ENCODE measurements at regions not wholly inside any gene's neighbourhood (a gene's known extent, or its start where the extent isn't known, plus 50 kb on each side); places are given as distances from the start of the nearest gene placed in this dataset.
A peak's percentile ranks its signal among the peaks of the same experiment; 100 is the strongest.
"Not testable (repeated sequence)": the region's sequence is repeated elsewhere in the genome, so short reads cannot be mapped to it uniquely, and the experiment has no call there.

- no peak for FAIRE-seq
- DNase-seq (ENCODE audit: low spot score), result no peak
Measured at GRCh38 chr3:193046371-193046770, 128.7 kb upstream of the MB21D2 start.

GRCh38 chr3:193047461-193047860 lies 129.8 kb upstream of the MB21D2 start:
- not testable (repeated sequence) for DNase-seq (ENCODE audit: low spot score); FAIRE-seq

DNA sequence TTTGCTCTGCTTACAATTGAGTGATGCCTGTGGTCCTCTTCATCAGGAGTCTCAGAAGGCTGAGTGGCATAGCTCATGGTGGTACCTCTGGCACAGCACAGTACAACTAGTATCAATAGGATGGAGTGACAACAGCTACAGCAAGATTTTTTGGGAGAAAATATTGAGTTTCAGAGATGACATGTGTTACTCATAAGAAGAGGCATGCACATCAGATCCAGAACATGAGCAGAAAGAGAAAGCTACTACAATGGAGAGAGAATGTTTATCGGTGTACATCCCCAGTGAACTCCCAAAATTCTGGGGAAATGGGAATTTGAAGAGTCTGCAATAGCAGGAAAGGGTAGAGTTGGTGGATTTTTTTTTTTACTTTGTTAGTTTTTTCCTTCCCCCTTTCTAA lies 130.5 kb upstream of the MB21D2 start:
- FAIRE-seq (no peak), DNase-seq (ENCODE audit: low spot score) (no peak)

DNA sequence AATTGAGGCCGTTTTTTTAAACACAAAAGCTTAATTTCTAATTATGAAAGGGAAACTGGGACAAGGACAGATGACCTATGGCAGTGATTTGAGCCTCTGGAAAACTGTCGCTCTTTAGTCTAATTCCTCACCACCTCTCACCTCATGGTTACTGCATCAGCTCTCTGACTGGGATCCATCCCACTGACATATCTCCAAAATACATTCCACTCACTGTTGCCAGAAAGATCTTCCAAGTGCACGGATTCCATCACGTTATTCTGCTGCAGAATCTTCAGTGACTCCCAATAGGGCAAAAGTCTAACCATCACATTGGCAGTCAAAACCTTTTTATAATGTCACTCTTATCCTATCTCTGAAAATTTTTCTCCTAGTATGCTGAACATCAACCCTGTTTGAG lies 132.3 kb upstream of the MB21D2 start:
- FAIRE-seq (no peak), DNase-seq (ENCODE audit: low spot score) (no peak)

- DNase-seq (ENCODE audit: low spot score), result no peak
- no peak for FAIRE-seq
Measured at GRCh38 chr3:193051314-193051713, 133.7 kb upstream of the MB21D2 start.

GRCh38 chr3:193052354-193053045 lies 134.8 kb upstream of the MB21D2 start:
- FAIRE-seq, result no peak

GRCh38 chr3:193053046-193053435 lies 135.4 kb upstream of the MB21D2 start:
- no peak for FAIRE-seq

More at GRCh38 chr3:193052354-193053045, 134.8 kb upstream of the MB21D2 start:
- no peak for DNase-seq (ENCODE audit: low spot score)

GRCh38 chr3:193055352-193055751 lies 137.7 kb upstream of the MB21D2 start:
- no peak for DNase-seq (ENCODE audit: low spot score)
- FAIRE-seq, result no peak

More at GRCh38 chr3:193053046-193053435, 135.4 kb upstream of the MB21D2 start:
- no peak for DNase-seq (ENCODE audit: low spot score)

GRCh38 chr3:193057616-193058015 lies 140.0 kb upstream of the MB21D2 start:
- FAIRE-seq (no peak), DNase-seq (ENCODE audit: low spot score) (no peak)

DNA sequence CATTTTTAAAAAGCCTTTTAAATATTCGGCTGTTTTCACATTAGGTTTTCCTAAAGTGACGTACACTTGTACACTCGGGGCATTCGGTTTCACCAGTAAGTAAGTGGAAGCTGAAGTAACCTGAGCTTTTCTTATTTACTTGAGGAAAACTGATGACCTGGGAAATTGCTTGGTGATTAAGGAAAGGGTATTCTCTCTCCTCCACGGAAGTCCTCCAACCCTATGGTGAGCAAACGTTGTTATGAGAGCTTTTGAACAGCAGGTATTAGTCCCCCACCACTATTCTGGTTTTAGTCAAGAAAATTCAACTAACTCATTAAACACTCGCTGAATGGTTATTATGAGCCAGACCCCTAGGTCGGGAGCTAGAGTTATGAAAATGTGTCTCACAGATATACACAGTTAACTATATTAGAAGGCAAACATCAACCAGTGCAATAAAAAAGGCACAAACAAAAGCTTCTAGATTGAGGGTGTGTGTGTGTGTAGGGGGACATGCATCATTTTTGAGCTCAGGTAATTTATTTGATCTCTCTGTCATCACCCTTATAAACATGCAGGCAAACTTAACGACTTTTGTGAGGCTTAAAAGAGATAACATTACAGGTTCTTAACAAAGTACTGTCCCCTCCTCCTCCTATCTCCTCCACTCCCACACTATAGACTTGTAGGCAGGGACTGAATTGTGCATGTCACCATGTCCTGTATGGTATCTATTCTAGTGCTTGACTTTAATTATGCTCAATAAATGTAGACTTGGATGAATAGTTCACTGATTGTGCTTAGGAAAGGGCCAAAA lies 143.3 kb upstream of the MB21D2 start:
- no peak for FAIRE-seq

GRCh38 chr3:193068365-193068764 lies 150.7 kb upstream of the MB21D2 start:
- FAIRE-seq, result no peak
- DNase-seq (ENCODE audit: low spot score), result no peak

More for the DNA sequence above, 143.3 kb upstream of the MB21D2 start:
- no peak for DNase-seq (ENCODE audit: low spot score)

- FAIRE-seq, result not testable (repeated sequence)
Measured at GRCh38 chr3:193069732-193070131, 152.1 kb upstream of the MB21D2 start.

GRCh38 chr3:193078996-193079753 lies 161.5 kb upstream of the MB21D2 start:
- no peak for DNase-seq (ENCODE audit: low spot score)
- FAIRE-seq, result no peak

More at GRCh38 chr3:193069732-193070131, 152.1 kb upstream of the MB21D2 start:
- not testable (repeated sequence) for DNase-seq (ENCODE audit: low spot score)

- DNase-seq (ENCODE audit: low spot score) (no peak), FAIRE-seq (no peak)
Measured at GRCh38 chr3:193080821-193081365, 160.1 kb upstream of the PLAAT1 start.

DNA sequence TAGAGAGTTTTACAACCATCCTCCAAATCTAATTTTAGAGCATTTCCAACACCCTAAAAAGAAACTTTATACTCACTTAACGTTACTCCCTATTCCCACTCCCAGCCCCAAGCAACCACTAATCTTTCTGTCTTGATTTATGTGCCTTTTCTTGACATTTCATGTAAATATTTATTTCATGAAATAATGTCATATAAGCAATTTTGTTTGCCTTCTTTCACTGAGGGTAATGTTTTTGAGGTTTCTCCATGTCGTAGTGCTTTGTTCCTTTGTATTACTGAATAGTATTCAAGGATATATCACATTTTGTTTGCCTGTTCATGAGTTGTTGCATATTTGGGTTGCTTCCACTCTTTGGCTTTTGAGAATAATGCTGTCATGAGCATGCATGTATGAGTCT lies 155.4 kb upstream of the PLAAT1 start:
- no peak for FAIRE-seq
- DNase-seq (ENCODE audit: low spot score), result no peak

- FAIRE-seq (no peak), DNase-seq (ENCODE audit: low spot score) (no peak)
Measured at GRCh38 chr3:193086681-193087080, 154.3 kb upstream of the PLAAT1 start.

DNA sequence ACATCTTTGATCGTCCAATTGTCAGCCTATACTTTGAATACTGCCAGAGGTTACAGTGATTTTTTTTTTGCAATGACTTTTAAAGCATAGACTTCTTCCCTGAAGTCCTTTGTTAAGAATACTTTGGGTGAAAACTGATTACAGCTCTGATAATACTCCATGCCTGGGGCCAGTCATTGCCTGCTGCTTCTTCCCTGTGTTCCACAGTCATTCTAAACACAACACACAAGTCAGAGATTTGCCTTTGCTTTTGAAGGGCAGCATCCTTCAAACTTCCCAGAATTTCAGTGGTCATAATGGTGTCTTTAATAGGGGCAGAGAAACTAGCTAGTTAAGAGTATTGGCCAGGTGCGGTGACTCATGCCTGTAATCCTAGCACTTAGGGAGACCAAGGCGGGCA lies 153.7 kb upstream of the PLAAT1 start:
- DNase-seq (ENCODE audit: low spot score), result no peak
- FAIRE-seq, result no peak

DNA sequence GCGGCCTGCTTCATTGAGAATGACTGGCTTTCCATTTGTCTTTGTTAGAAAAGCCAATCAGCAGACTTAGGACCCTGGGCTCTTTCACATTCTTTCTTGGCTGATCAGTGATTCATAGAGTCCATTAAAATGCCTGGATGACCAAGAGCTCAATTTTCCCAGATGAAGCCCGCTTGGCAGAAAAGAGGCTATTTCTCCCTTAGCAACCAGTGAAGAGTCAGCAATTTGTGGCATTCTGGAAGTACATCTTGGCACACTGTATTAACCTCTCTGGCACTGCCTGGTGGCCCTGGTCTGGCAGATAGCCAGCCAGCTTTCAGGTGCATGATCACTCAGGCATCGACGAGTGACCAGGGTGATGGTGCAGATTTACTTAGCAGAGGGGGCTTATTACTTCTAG lies 145.7 kb upstream of the PLAAT1 start:
- no peak for DNase-seq (ENCODE audit: low spot score)
- no peak for FAIRE-seq

- FAIRE-seq (no peak), DNase-seq (ENCODE audit: low spot score) (no peak)
Measured at GRCh38 chr3:193096076-193096475, 144.9 kb upstream of the PLAAT1 start.

DNA sequence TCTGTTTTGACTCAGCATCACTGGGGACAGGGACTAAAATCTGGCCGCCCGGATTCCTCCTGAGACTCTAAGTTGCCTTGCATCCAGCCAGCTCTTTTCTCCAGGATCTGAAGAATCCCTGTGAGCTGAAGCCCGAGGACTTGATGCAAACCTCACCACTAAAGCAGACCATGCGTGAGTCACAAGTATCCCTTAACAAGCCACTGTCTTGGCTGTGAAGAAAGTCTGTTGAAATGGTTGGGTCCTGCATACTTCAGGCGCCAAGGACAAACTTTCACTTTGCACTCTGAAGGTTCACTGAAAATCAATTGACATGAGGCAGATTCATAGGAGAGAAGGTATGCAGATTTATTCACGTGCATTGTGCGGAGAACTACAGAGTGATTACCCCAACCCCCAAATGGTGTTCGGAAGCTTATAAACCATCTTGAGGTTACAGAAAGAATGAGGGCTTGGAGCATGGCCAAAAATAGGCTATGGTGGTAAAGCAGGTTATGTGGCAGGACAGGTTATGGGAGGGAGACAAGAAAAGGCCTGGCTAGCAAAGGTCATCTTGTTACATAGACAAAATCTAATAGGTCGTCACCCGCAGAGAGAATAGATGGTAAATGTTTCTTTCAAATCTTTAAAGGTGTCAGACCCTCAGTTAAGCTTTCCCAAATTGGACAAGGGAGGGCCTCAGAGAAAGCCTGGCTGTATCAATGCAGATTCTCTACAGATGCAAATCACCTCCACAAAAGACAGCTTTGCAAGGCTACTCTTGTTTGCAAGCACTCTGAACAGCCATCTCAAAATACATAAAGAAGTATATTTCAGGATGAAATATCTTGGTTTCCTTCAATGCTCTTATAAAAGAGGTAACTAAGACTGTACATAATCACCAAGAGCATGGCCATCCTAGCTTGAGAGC lies 126.3 kb upstream of the PLAAT1 start:
- FAIRE-seq, result no peak

GRCh38 chr3:193116871-193117270 lies 124.2 kb upstream of the PLAAT1 start:
- no peak for FAIRE-seq

More for the DNA sequence above, 126.3 kb upstream of the PLAAT1 start:
- peak; percentile 49 for DNase-seq (ENCODE audit: low spot score)

More at GRCh38 chr3:193116871-193117270, 124.2 kb upstream of the PLAAT1 start:
- DNase-seq (ENCODE audit: low spot score), result no peak
